WI38 (cell line): ENCODE measurements at regions not wholly inside any gene's neighbourhood (a gene's known extent, or its start where the extent isn't known, plus 50 kb on each side); places are given as distances from the start of the nearest gene placed in this dataset.

ENCODE experiments used
- H3K4me3 ChIP-seq: 2 replicates; pipeline ENCODE4 v1.5.1; 2011; ENCODE audit warnings: low read depth, mild to moderate bottlenecking, control low read depth, low read length
- TF ChIP-seq, protein P1 (sequence below): IDR thresholded peaks from 2 replicates; pipeline ENCODE4 v1.5.1; 2012; ENCODE audit warnings: low read depth, mild to moderate bottlenecking, control low read depth, low read length

DNA sequence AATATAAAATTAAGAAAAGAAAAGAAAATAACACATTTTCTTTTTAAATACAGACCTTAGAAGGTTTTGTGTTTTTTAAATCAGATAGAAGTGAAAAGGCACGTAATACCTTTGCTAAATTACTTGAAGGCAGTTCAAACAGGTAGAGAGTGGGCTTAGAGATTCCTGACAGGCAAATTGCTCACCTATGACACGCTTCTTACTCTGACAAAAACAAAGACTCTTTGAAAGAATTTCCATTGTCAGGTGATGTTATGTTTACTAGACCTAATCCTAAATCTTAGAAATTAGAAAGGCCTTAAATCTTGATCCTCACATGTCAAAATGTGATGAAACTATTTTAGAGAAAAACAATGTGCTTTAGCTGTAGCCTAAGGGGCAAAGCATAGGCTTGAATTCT is 522.9 kb downstream of the SOX11 start:
- TF ChIP-seq, protein P1, sequence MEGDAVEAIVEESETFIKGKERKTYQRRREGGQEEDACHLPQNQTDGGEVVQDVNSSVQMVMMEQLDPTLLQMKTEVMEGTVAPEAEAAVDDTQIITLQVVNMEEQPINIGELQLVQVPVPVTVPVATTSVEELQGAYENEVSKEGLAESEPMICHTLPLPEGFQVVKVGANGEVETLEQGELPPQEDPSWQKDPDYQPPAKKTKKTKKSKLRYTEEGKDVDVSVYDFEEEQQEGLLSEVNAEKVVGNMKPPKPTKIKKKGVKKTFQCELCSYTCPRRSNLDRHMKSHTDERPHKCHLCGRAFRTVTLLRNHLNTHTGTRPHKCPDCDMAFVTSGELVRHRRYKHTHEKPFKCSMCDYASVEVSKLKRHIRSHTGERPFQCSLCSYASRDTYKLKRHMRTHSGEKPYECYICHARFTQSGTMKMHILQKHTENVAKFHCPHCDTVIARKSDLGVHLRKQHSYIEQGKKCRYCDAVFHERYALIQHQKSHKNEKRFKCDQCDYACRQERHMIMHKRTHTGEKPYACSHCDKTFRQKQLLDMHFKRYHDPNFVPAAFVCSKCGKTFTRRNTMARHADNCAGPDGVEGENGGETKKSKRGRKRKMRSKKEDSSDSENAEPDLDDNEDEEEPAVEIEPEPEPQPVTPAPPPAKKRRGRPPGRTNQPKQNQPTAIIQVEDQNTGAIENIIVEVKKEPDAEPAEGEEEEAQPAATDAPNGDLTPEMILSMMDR: no peak
- H3K4me3 ChIP-seq: no peak overlapping the region

DNA sequence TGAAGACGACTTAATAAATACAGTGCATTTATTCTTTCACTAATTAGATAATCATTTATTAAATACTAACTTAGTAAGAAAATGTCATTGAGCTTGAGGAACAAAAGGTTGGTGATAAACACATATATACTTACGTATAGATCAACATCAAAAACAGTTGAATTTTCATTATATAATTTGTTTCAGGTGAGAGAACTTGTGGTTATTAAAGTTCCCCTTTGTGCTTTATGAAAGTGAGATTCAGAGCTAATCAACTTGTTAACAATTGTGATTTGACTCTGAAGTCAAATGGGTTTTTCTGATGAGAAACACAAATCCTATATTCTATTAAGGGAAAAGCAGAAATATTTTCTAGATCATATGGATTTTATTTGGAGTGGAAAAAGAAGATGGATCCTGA is 524.0 kb downstream of the SOX11 start:
- TF ChIP-seq, protein P1: no peak
- H3K4me3 ChIP-seq: no peak overlapping the region

DNA sequence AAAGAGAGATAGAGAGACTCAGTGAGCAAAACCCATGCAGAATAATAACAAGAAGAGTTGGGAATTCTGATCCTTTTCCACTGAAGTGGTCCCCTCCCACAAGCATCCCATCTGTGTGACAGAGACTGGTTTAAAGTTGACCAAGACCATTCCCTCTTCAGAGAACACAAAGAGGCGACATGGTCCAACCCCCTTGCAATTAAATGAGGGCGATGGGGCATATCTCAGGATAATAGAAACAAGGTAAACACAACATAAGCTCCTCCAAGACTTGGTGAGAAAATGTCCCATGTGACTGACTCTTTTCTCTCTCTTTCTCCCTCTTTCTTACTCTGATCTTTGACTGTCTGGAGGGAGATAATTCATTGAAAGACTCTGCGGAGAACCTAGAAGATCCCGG is 526.7 kb downstream of the SOX11 start:
- TF ChIP-seq, protein P1: no peak

DNA sequence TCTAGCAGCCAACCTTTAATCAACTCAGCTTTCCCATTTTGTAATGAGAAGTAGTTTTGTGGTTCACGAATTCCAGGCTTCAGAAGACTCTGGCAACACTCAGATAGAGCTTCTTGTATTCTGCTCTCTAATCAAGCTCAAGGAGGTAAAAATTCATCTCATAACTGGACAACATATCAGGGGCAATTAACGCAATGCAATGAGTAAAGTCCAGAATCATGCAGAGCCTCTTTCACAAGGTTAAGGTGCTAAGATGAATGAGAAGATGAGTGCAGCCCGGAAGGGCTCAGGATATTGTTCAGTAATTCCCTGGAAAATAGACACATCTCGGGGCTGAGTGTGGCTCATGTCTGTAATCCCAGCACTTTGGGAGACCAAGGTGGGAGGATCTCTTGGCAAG is 527.7 kb downstream of the SOX11 start:
- TF ChIP-seq, protein P1: no peak

More for the DNA sequence above, 526.7 kb downstream of the SOX11 start:
- no peak overlapping the region for H3K4me3 ChIP-seq

DNA sequence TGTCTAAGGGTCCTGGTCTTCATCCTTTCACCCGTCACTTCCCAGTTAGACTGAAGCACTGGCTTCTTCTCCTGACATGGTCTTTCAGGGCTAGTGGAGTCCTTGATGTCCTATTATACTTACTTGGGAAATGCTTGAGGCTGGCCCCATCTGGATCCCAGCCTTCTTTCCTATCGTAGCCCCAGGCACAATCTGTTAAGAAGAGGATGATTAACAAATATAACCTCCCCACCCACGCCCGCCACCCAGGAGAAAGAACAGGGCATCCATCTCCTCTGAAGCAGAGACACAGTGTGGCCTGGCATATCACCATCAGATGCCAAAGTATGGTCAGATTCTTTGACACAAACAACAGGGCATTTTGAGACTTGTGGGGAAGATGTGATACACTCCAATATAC is 530.1 kb downstream of the SOX11 start:
- H3K4me3 ChIP-seq: no peak overlapping the region
- TF ChIP-seq, protein P1: no peak

More for the DNA sequence above, 527.7 kb downstream of the SOX11 start:
- no peak overlapping the region for H3K4me3 ChIP-seq

DNA sequence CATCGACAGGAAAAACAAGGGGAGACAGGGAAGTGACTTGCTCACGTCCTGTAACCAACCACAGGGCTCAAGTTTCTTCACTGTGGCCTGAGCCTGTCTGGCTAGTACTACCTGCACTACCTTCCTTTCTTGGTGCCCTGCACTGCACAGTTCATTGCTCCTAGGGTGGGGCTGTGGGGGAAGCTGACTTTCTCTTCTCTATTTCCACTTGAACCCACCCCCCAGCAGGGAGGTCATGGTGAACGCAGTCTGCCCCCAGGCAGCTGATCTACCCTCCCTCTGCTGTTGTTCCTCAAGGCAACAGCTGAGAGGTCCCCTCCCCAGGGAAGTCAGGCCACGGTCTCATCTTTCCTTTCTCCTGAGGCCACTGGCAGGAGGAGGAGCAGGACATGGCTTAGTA is 532.1 kb downstream of the SOX11 start:
- TF ChIP-seq, protein P1: no peak
- no peak overlapping the region for H3K4me3 ChIP-seq

DNA sequence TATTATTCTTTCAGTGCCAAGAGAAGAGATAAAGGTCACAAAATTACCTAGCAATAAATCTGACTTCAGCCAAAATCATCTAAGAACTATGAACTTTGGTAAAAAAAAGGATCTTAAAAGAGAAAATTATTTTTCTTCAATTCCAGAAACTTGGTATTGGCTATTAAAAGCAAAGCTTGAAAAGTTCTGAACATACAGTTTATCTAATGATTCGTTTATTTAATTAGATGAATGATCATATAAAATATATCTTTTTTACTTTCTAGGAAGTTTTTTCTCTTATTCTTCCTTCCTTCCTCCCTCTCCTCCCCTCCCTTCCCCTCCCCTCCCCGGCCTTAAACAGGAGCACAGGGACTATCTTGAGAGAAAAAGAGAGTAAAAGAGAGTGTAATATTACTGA is 536.1 kb downstream of the SOX11 start:
- TF ChIP-seq, protein P1: no peak
- H3K4me3 ChIP-seq: no peak overlapping the region
